GM12878 (cell line): ENCODE measurements at regions not wholly inside any gene's neighbourhood (a gene's known extent, or its start where the extent isn't known, plus 50 kb on each side); places are given as distances from the start of the nearest gene placed in this dataset.

ENCODE experiments used
- ATAC-seq: fragments of 200-7000 bp; cut with Tn5 transposase; 3 replicates; pipeline ENCODE4 v1.9.1; 2020; ENCODE audit warnings: mild to moderate bottlenecking, moderate library complexity
- BruUV-seq: library from RNA; stranded (reverse); fragments of 400-500 nt; replicated peaks from 2 replicates; lab custom pipeline; 2021; lab: Mats Ljungman, UMichigan
- CTCF ChIA-PET: fragments of 300-600 bp; sonication (Branson Sonifier 250); formaldehyde crosslinking; extraction: SDS; loops from one replicate; lab custom pipeline; 2021; ENCODE audit warnings: inconsistent platforms; lab: Yijun Ruan, JAX
- POLR2A ChIA-PET: fragments of 350-600 bp; formaldehyde crosslinking; extraction: SDS; loops from one replicate; lab custom pipeline; 2021; ENCODE audit warnings: inconsistent platforms; lab: Charles Lee
- RAD21 ChIA-PET: fragments of 300-600 bp; sonication (Branson Sonifier 250); formaldehyde crosslinking; loops from one replicate; lab custom pipeline; 2023; ENCODE audit warnings: antibody characterized with exemption; ENCODE audit not compliant: unreplicated experiment; lab: Charles Lee
- SMC1A ChIA-PET: fragments of 300-600 bp; sonication (Branson Sonifier 250); formaldehyde crosslinking; loops from one replicate; lab custom pipeline; 2023; ENCODE audit not compliant: unreplicated experiment, uncharacterized antibody; lab: Charles Lee
- DNase-seq: peaks from one replicate; pipeline ENCODE4 v3.0.0-alpha.2; 2011; ENCODE audit warnings: low read depth, low spot score
- FAIRE-seq: peaks from 3 replicates; lab custom pipeline; 2011; peaks lifted over from hg19 to GRCh38; lab: Jason Lieb, UNC
- H2AFZ ChIP-seq: 2 replicates; pipeline ENCODE4 v1.6.0; 2011; ENCODE audit warnings: low read depth, low read length, control low read depth; ENCODE audit not compliant: control insufficient read depth
- H3K27ac ChIP-seq: 2 replicates; pipeline ENCODE4 v1.5.1; 2011; ENCODE audit warnings: control low read depth; ENCODE audit not compliant: control insufficient read depth, insufficient read depth
- H3K27me3 ChIP-seq, 2 experiments: replicated peaks in 1 of 2; 2 replicates each; pipeline versions ENCODE4 v1.6.0 to v1.6.1; 2011; ENCODE audit warnings: low read length in 1 of 2; ENCODE audit not compliant: control insufficient read depth in 2 of 2, insufficient read depth in 2 of 2
- H3K36me3 ChIP-seq, 2 experiments: 2 replicates each; pipeline ENCODE4 v1.5.1; 2011; ENCODE audit warnings: low read length in 1 of 2; ENCODE audit not compliant: control insufficient read depth in 2 of 2, insufficient read depth in 2 of 2
- H3K4me1 ChIP-seq: 2 replicates; pipeline ENCODE4 v1.6.1; 2011; ENCODE audit warnings: mild to moderate bottlenecking, low read length, moderate library complexity, mixed read lengths; ENCODE audit not compliant: control insufficient read depth, insufficient read depth
- H3K4me2 ChIP-seq: 2 replicates; pipeline ENCODE4 v1.6.0; 2011; ENCODE audit warnings: control low read depth; ENCODE audit not compliant: control insufficient read depth, insufficient read depth
- H3K4me3 ChIP-seq: fragments of 200-600 bp; sonication (generic); 2 replicates; pipeline ENCODE4 v1.5.1; 2016
- H3K79me2 ChIP-seq: 2 replicates; pipeline ENCODE4 v1.6.0; 2011; ENCODE audit warnings: low read length; ENCODE audit not compliant: control insufficient read depth, insufficient read depth
- H3K9ac ChIP-seq: 2 replicates; pipeline ENCODE4 v1.8.0; 2011; ENCODE audit warnings: low read length, control low read depth, mixed read lengths; ENCODE audit not compliant: control insufficient read depth, insufficient read depth
- H3K9me3 ChIP-seq: replicated peaks from 3 replicates; pipeline ENCODE4 v1.5.1; 2011; ENCODE audit warnings: mild to moderate bottlenecking, low read length; ENCODE audit not compliant: control insufficient read depth, insufficient read depth
- H4K20me1 ChIP-seq: 2 replicates; pipeline ENCODE4 v1.6.0; 2011; ENCODE audit not compliant: control insufficient read depth, insufficient read depth
- BCLAF1 ChIP-seq: fragments of 450-650 bp; IDR thresholded peaks from 2 replicates; pipeline ENCODE4 v1.6.1; 2017; ENCODE audit warnings: antibody characterized with exemption, mild to moderate bottlenecking, moderate library complexity
- CEBPZ ChIP-seq: fragments of 150-350 bp; IDR thresholded peaks from 2 replicates; pipeline ENCODE4 v1.6.1; 2016; ENCODE audit warnings: low read depth, low read length
- E2F4 ChIP-seq: IDR thresholded peaks from 2 replicates; pipeline ENCODE4 v1.6.1; 2012; ENCODE audit warnings: low read depth, low read length, improper control_type of control experiment
- EED ChIP-seq: sonication (generic); IDR thresholded peaks from 2 replicates; pipeline ENCODE4 v1.6.1; 2016; ENCODE audit warnings: antibody characterized with exemption, low read depth
- EP300 ChIP-seq, 2 experiments: fragments of 150-350 bp in 1 of 2; IDR thresholded peaks; 2 replicates each; pipeline ENCODE4 v1.6.1; 2011 to 2012; ENCODE audit warnings: low read depth in 2 of 2, low read length in 2 of 2, borderline replicate concordance in 1 of 2, improper control_type of control experiment in 1 of 2, inconsistent platforms in 1 of 2; ENCODE audit not compliant: control insufficient read depth in 1 of 2
- FOS ChIP-seq: IDR thresholded peaks from 3 replicates; pipeline ENCODE4 v1.6.1; 2011; ENCODE audit warnings: borderline replicate concordance; ENCODE audit not compliant: insufficient read length; ENCODE audit errors: extremely low read depth
- GATAD2B ChIP-seq: fragments of 450-650 bp; conservative IDR thresholded peaks from 2 replicates; pipeline ENCODE4 v1.6.1; 2017; ENCODE audit warnings: low read depth, mild to moderate bottlenecking, moderate library complexity
- HDGF ChIP-seq: fragments of 450-650 bp; IDR thresholded peaks from 2 replicates; pipeline ENCODE4 v1.6.1; 2016; ENCODE audit warnings: antibody characterized with exemption
- PBX3 ChIP-seq: IDR thresholded peaks from 2 replicates; pipeline ENCODE4 v1.6.1; 2011; ENCODE audit warnings: mild to moderate bottlenecking, low read depth, low read length, moderate library complexity; ENCODE audit not compliant: insufficient replicate concordance
- PML ChIP-seq: IDR thresholded peaks from 2 replicates; pipeline ENCODE4 v1.6.1; 2012; ENCODE audit warnings: low read length, inconsistent platforms
- SMAD1 ChIP-seq: fragments of 450-650 bp; IDR thresholded peaks from 2 replicates; pipeline ENCODE4 v1.6.1; 2018; ENCODE audit warnings: mild to moderate bottlenecking, low read depth; ENCODE audit not compliant: partially characterized antibody
- SREBF2 ChIP-seq: IDR thresholded peaks from 2 replicates; pipeline ENCODE4 v1.6.1; 2012; ENCODE audit warnings: mild to moderate bottlenecking, low read length
- STAT1 ChIP-seq: fragments of 450-650 bp; conservative IDR thresholded peaks from 2 replicates; pipeline ENCODE4 v1.6.1; 2014; ENCODE audit warnings: antibody characterized with exemption, mild to moderate bottlenecking
- ZNF274 ChIP-seq: IDR thresholded peaks from one replicate; pipeline ENCODE4 v1.8.0; 2011; ENCODE audit not compliant: insufficient read length, insufficient read depth
- ZNF384 ChIP-seq: IDR thresholded peaks from 2 replicates; pipeline ENCODE4 v1.6.1; 2012; ENCODE audit warnings: low read depth, mild to moderate bottlenecking, low read length, improper control_type of control experiment, borderline replicate concordance
- WGBS: methylation state at CpG from one replicate; pipeline ENCODE4 v1.1.6; 2016; ENCODE audit warnings: low lambda C conversion rate; ENCODE audit not compliant: insufficient replicate concordance, insufficient coverage; ENCODE audit errors: missing lambda C conversion rate; 5-methylcytosine and 5-hydroxymethylcytosine counted together
- in situ Hi-C: fragments of 300-500 bp; cut with MboI; formaldehyde crosslinking; loops from 9 replicates; pipeline ENCODE4 v1.14.3; 2018; ENCODE audit warnings: mixed read lengths
- intact Hi-C: fragments of 100-400 bp; cut with micrococcal nuclease; formaldehyde crosslinking; loops from one replicate; pipeline ENCODE4 v1.14.2; 2022; ENCODE audit not compliant: unreplicated experiment

GRCh38 chr22:47533961-47534803, 771.7 kb downstream of the TBC1D22A start:
- Histone ChIP-seq H3K27ac (no peak overlapping the region), H3K9me3 (no peaks in the 10 kb centered on the region; the same call in 2 of the 3 replicates), H3K4me2 (no peak overlapping the region), H3K9ac (no peak overlapping the region), H3K4me1 (no peaks in the 10 kb centered on the region), H4K20me1 (no peaks in the 10 kb centered on the region), H2AFZ (no peak overlapping the region), H3K36me3 (no peaks in the 10 kb centered on the region), H3K79me2 (no peaks in the 10 kb centered on the region), H3K27me3 (no peaks in the 10 kb centered on the region), H3K4me3 (no peak overlapping the region)
- BruUV-seq: no TSS peak
- ATAC-seq (no peak), DNase-seq (no peak), FAIRE-seq (no peak)
- in situ Hi-C loops (no loop called here), intact Hi-C loops (no loop called here)
- SMC1A ChIA-PET: interaction anchor here (1.0 kb wide), 1 partner anchor 18 kb away, joined by 3 read pairs; no protein-coding TSS in a partner anchor
- POLR2A ChIA-PET: no interaction called here
- CTCF ChIA-PET: no interaction called here
- RAD21 ChIA-PET: no interaction called here
- 46% methylated on average over 11 of the region's 11 CpGs for WGBS
- TF ChIP-seq ZNF274: no peak
- no peak for TF ChIP-seq PML
- TF ChIP-seq ZNF384: no peak
- no peak for TF ChIP-seq SREBF2
- TF ChIP-seq EP300 (IDR thresholded peaks at IDR 0.05; ENCODE audit: borderline replicate concordance in 1 of 2, control insufficient read depth in 1 of 2, low read depth in 2 of 2, low read length in 2 of 2): no peak
- no peak for TF ChIP-seq EED
- no peak for TF ChIP-seq STAT1
- no peak for TF ChIP-seq E2F4
- TF ChIP-seq BCLAF1: no peak
- TF ChIP-seq SMAD1: no peak
- no peak for TF ChIP-seq GATAD2B
- TF ChIP-seq CEBPZ: no peak
- TF ChIP-seq PBX3: no peak
- TF ChIP-seq HDGF: no peak
- no peak for TF ChIP-seq FOS
